ENCODE measurements at regions not wholly inside any gene's neighbourhood (a gene's known extent, or its start where the extent isn't known, plus 50 kb on each side); places are given as distances from the start of the nearest gene placed in this dataset.

DNA sequence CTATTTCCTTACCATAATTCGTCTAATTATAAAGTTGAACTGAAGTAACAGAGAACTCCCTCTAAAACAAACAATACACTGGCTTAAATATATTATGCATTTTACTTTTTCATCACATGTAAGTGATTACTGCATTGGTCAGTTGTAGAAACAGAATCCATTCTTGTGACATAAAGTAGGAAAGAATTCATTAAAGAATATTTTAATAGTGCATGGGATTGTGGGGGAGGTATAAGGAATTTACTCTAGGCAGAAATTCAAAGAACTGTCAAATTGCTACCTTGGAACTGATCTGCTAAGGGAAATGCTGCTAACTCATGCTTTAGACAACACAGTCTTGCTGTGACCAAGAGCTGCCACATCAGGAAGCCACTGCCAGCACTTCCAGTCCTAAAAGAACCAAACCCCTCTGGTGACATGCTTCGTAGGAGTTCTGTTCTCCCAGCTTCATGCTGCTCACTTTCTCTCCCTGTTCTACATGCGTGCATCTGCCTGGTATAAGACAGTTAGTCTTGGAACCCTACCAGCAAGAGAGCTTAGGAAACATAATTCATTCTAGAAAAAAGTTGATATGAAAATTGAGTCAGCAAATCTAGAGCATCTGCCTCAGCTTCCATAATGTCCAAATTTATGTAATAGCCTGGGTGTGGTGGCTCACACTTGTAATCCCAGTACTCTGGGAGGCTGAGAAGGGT, 1137.6 kb upstream of the NXPH2 start:
- no peak for TF ChIP-seq ZFP36 (IDR thresholded peaks at IDR 0.05; ENCODE audit: low read depth, low read length, partially characterized antibody)
- no peak for TF ChIP-seq SIRT6 (IDR thresholded peaks at IDR 0.05; ENCODE audit: low read depth, low read length)
- no peak for TF ChIP-seq POLR2A (conservative IDR thresholded peaks at IDR 0.05)
- no peak for TF ChIP-seq TOE1 (IDR thresholded peaks at IDR 0.05; ENCODE audit: borderline replicate concordance)
- no peak for TF ChIP-seq TOE1 (CRISPR knock-in tag; IDR thresholded peaks at IDR 0.05; ENCODE audit: borderline replicate concordance, low read depth)
